AG08396 (cell line): ENCODE measurements at regions not wholly inside any gene's neighbourhood (a gene's known extent, or its start where the extent isn't known, plus 50 kb on each side); places are given as distances from the start of the nearest gene placed in this dataset.

Source experiments
- DNase-seq: peaks from one replicate; pipeline ENCODE4 v3.0.0; 2012; ENCODE audit warnings: low spot score, mixed read lengths

DNA sequence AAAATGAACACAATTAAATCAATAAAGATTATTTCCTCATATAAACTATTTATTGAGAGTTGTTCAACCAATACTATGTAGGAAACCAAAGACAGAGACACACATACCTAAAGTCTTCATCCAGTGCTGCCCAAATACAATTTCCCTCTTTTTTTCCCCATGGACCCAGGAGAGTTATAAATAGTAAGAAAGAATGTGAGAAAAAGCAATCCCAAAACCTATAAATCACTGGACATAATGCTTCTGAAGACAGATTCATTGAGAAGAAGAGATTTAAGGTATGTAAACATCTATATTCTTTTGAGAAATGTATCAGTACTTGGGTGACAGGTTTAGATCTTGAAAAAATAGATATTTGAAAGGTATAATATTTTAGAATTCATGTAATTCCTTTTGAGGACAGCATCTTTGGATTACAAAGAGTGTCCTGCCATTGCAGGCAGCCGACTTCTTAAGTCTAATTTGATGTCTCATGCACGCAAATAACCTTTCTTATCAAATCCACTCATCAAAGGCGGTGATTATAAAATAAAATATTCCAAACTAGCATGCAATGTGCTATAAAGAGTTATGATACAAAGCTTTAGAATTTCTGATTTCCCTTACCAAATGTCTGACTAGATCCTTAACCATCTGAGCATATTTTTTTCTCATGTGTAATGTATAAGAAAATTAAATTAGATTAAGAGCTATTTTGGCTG, 739.4 kb downstream of the LIG4 start:
- no peak for DNase-seq

DNA sequence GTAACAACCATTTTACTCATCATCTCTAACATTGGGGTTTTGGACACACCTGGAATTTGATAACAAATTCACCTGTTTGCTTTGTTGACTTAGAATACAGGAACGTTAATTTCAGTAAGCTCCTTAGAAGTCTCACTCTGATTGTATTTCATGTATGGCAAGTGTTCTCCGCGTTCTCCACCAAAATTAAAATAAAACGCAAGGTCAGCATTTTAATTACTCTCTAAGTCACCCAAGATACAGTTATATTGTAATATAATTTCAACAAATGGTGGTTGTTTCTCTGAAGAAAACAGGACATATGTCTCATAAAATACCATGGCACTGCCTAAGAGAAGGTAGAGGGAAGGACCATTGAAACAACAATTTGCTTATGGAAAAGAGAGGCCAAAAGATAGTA, 742.1 kb downstream of the LIG4 start:
- DNase-seq: no peak

DNA sequence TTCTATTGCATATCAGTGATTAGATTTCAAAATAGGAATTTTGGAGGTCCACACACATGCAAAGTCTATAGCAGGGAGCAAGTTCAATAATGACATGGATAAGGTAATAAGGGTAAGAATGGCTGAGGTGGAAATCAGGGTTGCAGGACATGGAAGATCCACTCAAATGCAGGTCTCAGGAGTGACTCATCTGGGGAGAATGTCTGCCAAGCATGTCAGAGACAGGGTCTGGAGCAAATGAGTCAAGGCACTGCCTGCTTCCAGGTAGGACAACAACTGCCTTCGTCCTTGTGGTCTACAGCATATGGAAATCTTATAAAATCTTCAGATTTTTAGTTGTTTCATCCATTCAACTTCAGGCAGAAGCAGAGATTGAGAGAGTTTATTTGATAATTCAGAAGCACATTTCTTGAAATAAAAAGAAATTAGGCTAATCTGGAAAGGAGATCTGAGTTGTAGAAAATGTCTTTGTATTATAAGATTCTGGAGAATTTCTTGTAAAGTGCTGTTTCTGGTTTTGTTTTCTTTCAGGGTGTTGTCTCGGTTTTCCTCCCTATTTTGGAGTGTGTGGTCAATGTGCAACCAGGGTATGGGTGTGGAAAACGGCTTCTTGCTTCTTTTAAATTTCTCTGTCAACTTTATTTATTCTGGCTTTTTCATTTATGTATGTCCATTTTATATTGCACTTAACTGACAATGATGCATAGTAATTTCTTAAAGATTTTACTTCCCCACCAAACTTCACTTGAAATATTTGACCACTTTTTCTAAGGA, 748.8 kb downstream of the LIG4 start:
- no peak for DNase-seq

DNA sequence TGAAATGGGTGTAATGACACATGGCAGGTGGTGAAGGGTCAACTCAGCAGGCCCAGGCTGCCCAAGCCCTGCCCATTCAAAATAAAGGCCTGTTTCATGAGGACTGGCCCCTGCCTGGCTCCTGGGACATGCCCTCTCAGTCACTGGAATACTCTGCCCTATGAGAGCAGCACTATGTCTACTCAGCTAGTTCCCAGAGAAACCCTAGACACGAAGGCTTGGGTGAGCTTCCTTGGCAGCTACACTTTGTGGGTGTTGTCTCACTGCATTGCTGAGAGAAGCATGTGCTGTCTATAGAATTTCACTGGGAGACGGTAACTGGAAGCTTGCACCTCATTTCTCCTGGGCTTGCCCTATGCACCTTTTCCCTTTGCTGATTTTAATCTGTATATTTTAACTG, 752.8 kb downstream of the LIG4 start:
- no peak for DNase-seq

DNA sequence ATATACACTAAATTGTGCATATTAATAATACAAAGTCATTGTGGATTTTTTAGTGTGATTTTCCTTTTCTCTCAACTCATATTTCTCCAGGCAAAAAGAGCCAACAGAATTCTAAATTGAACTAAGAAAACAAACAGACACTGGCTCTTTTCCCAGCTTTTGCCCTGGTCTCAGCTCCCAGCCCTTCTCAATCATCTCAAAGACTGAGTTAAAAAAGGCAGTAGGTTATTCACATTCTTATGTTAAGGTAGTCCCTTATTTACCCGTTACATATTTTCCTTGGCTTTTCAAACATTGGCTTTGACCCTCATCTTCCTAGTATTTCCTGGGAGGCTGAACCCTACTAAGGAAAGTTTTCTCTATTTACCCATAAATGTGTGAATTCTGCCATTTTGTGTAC, 753.6 kb downstream of the LIG4 start:
- no peak for DNase-seq

GRCh38 chr13:107459430-107459829, 755.9 kb downstream of the LIG4 start:
- DNase-seq: no peak

- DNase-seq: no peak
Observed at GRCh38 chr13:107458269-107458668, 757.1 kb downstream of the LIG4 start.

DNA sequence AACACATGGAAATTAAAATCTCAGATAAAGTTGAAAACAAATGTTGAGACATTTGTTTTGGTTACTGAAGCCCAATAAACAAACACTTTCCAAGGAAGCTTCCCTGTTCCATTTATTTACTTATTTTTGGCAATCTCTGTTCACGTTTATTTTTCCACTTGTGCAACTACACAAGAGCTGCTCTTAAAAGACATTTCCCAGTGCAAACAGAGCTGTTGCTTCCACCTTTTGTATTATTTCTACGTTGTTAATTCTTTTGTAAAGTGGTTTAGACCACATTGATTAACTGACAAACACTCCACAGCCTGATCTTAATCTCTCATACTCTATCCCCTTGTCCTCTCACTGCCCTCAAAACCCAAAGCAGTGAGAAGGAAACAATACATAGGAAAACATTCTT, 757.6 kb downstream of the LIG4 start:
- no peak for DNase-seq

DNA sequence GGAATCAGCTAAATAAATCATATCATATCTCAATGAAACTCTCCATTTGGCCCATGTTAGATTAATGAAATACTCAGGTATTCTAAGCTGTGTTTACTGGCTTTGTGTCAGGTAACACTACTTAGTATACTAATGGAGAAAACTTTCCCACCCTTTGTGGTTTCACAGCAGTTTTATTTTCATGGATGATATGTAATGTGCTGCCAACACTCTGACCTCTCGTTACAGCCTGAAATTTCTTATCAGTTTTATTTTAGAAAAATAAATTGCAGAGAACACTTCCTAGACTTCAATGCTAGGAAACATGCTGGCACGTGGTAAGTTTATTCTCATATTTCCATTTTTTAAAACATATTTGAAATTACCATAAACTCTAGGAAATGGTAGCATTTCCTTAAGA, 758.9 kb downstream of the LIG4 start:
- no peak for DNase-seq

DNA sequence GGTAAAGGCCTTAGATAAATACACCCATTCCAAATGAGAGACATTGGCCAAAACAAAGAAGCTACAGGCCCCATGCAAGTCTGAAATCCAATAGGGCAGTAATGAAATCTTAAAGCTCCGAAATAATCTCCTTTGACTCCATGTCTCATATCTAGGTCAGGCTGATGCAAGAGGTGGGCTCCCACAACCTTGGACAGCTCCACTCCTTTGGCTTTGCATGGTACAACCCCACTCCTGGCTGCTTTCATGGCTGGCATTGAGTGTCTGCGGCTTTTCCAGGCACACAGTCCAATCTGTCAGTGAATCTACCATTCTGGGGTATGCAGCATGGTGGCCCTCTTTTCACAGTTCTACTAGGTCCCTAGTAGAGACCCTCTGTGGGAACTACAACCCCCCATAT, 762.5 kb downstream of the LIG4 start:
- no peak for DNase-seq

DNA sequence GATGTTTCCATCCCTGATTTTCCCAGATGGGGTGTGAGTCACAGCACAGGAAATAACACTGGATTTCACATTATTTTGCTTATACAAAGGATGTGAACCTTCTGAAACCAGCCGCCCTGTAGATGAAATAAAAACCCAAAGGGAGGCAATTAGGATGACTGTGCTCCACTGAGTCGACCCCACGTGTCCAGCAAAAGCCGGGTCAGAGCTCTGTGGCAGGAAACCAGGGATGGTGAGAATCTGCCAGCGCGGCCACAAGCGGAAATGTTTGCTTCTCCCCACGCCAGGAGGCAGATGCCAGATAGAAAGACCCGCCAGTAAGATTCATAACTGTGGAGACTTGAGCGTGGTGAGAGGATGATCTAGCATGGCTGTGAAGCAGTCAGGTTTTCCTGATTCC, 764.4 kb downstream of the LIG4 start:
- DNase-seq: peak; percentile 83

- DNase-seq: no peak
Observed at GRCh38 chr13:107450431-107450830, 764.9 kb downstream of the LIG4 start.

DNA sequence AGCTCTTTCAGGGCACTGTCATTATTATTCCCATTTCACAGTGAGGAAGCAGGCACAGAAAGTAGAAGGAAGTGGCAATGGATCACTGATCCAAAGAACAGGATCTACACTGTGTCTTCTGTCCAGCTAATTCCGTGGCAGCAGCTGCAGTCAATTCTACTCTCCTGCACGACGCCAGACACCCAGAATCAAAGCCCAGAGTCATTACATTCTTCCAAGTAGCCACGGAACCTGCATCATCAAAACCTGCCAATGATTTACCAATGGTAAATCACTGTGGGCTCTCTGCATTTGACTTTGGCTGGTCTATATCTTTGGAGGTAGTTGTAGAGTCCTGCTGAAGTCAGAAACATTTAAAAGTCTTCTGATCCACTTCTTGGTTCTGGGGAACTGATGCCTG, 767.7 kb downstream of the LIG4 start:
- no peak for DNase-seq

- DNase-seq: peak; percentile 21
Observed at GRCh38 chr13:107441279-107441678, 774.1 kb downstream of the LIG4 start.

GRCh38 chr13:107438251-107438650, 777.1 kb downstream of the LIG4 start:
- DNase-seq: no peak

GRCh38 chr13:107434347-107434746, 781.0 kb downstream of the LIG4 start:
- DNase-seq: no peak

GRCh38 chr13:107427536-107427935, 787.8 kb downstream of the LIG4 start:
- DNase-seq: no peak

DNA sequence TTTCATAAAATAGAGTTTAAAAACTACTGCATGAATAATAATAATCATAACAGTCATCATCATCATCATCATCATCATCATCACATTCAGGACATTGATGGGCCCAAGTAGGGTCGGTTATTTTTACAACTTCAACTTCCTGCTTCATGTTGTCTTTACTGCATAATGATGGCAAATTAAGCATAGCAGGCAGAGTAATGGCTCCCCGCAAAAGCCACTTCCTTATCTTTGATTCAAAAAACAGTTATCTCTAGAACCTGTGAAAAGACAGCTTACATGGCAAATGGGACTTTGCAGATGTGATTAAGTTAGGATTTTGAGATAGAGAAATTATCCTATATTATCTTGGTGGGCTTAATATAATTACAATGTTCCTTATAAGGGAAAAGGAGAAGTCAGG, 792.9 kb downstream of the LIG4 start:
- no peak for DNase-seq

DNA sequence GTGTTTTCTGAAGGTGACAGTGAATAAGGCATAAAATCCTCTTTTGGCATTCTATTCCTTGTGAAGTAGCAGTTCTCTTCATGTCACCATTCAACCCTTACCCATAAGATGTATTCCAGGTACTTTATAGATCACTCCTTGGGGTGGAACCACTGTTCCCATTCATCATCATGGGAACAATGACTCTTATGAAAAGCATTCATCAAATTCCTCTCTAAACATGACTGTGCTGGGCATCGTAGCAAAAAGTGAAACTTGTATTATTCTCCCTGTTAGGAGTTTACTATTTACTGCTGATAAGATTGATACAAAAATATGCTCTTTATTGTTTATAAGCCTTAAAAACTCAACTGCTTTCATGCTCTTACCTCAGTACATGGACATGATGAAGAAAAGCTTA, 793.4 kb downstream of the LIG4 start:
- no peak for DNase-seq

GRCh38 chr13:107421028-107421427, 794.3 kb downstream of the LIG4 start:
- DNase-seq: peak; percentile 12

DNA sequence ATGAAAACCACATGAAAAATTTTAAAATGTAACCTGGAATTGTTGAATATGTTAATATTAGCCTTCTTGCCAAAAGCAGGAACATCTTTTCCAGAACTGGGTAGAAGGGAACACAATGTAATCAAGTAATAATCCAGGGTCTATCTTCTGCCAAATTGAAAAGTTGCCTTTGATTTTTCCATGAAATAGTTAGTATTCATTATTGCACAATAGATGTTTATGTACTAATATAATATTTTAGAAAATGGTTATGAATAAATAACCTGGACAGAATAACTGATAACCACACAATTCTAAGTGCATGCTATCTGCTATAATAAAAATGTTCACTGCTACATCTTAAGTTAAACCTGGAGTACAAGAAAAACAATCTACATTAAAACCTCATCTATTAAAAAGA, 802.3 kb downstream of the LIG4 start:
- no peak for DNase-seq

DNA sequence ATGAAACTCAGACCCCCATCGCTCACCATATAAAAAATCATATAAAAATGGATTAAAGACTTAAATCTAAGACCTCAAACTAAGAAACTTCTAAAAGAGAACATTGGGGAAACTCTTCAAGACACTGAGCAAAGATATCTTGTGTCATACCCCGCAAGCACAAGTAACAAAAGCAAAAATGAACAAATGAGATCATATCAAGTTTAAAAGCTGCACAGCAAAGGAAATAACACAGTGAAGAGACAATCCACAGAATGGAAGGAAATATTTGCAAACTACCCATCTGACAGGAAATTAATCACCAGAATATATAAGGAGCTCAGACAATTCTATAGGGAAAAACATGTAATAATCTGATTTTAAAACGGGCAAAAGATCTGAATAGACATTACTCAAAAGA, 808.3 kb downstream of the LIG4 start:
- no peak for DNase-seq

- DNase-seq: no peak
Observed at GRCh38 chr13:107395927-107396662, 819.2 kb downstream of the LIG4 start.
